Natural killer cell (primary cell): ENCODE measurements at regions not wholly inside any gene's neighbourhood (a gene's known extent, or its start where the extent isn't known, plus 50 kb on each side); places are given as distances from the start of the nearest gene placed in this dataset.

Source experiments
- ATAC-seq, 3 donors: fragments of 150-1000 bp in 2 of 3; fragments of 200-7000 bp in 1 of 3; cut with Tn5 transposase; 1 replicate in 1 of 3; 2 replicates in 2 of 3; pipeline ENCODE4 v1.10.0; 2021; ENCODE audit warnings: mild to moderate bottlenecking in 2 of 3, moderate library complexity in 2 of 3
- DNase-seq, 2 donors: peaks; one replicate each; pipeline versions ENCODE4 v3.0.0 to v3.0.0-alpha.2; 2013 to 2021; ENCODE audit warnings: mixed read lengths in 1 of 2
- H3K27ac ChIP-seq: one replicate; pipeline ENCODE4 v1.5.1; 2013; ENCODE audit warnings: mild to moderate bottlenecking, low read length
- H3K27me3 ChIP-seq: one replicate; pipeline ENCODE4 v1.6.1; 2013; ENCODE audit warnings: low read length; ENCODE audit not compliant: control insufficient read depth, insufficient read depth
- H3K36me3 ChIP-seq: one replicate; pipeline ENCODE4 v1.6.1; 2013; ENCODE audit warnings: low read length; ENCODE audit not compliant: control insufficient read depth, insufficient read depth
- H3K4me1 ChIP-seq: one replicate; pipeline ENCODE4 v1.6.1; 2013; ENCODE audit warnings: low read length; ENCODE audit not compliant: control insufficient read depth, insufficient read depth
- H3K4me3 ChIP-seq: one replicate; pipeline ENCODE4 v1.5.1; 2013; ENCODE audit warnings: low read length
- H3K9me3 ChIP-seq: one replicate; pipeline ENCODE4 v1.6.1; 2013; ENCODE audit warnings: low read length; ENCODE audit not compliant: control insufficient read depth, insufficient read depth
- H3K27ac Mint-ChIP-seq, 2 donors: one replicate each; pipeline ENCODE4 v1.8.0; 2022; ENCODE audit warnings: mild to moderate bottlenecking in 2 of 2, mixed read lengths in 2 of 2, moderate library complexity in 1 of 2
- H3K27me3 Mint-ChIP-seq, 2 donors: one replicate each; pipeline ENCODE4 v1.8.0; 2022; ENCODE audit warnings: low read depth in 2 of 2, mixed read lengths in 2 of 2
- H3K36me3 Mint-ChIP-seq: one replicate; pipeline ENCODE4 v1.8.0; 2022; ENCODE audit warnings: mixed read lengths
- H3K4me1 Mint-ChIP-seq, 2 donors: one replicate each; pipeline ENCODE4 v1.8.0; 2022; ENCODE audit warnings: mixed read lengths in 2 of 2
- H3K4me3 Mint-ChIP-seq: one replicate; pipeline ENCODE4 v1.8.0; 2022; ENCODE audit warnings: mild to moderate bottlenecking, moderate library complexity, mixed read lengths
- H3K9me3 Mint-ChIP-seq, 2 donors: one replicate each; pipeline ENCODE4 v1.8.0; 2022; ENCODE audit warnings: mixed read lengths in 2 of 2
- WGBS: methylation state at CpG from one replicate; pipeline ENCODE4 v1.1.7; 2013; ENCODE audit warnings: missing lambda C conversion rate; ENCODE audit not compliant: insufficient coverage; 5-methylcytosine and 5-hydroxymethylcytosine counted together
- intact Hi-C: fragments of 100-400 bp; cut with micrococcal nuclease; formaldehyde crosslinking; loops from one replicate; pipeline ENCODE4 v1.14.2; 2022
- TF ChIP-seq, protein P1 (sequence below): fragments of 200-600 bp; IDR thresholded peaks from one replicate; pipeline ENCODE4 v1.8.0; 2022; ENCODE audit warnings: antibody characterized with exemption

DNA sequence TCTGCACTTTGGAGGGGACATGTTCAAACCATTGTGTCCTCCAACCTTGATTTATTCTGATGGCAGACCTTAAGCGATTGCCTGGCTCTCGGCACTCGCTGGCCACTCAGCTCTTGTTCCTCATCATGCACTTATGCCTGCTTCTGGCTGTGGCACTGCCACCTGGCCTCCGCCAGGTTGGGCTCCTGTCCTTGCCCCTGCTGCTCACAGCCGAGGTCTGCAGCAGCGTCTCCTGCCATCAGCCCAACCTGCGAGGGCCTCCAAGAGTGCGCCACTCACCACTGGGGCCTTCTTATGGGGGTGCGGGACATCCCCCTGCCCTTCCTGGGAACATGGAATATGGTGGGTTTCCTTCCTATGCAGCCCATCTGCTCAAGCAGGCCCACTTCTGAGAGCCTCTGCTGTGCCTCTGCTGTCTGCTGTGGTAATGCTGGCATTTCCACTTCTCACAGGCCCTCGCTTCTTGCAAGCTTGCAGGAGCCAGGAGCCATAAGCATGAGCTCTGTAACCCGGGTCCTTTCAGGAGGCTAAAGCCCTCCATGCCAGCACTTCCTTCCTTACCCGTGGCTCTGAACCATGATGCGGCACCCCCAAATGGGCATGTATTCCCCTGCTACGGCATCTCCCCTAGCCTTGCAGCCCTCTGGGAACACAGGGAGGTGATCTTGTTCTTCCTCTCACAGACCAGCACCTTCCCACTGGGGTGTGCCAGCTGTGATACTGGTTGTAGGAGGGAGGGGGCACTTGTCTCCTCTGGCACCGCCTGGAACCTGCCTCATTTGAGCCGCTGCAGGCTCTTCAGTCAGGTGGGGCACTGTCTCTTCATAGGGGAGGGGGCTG lies 58.6 kb upstream of the HS6ST1 start:
- ATAC-seq: no peak

DNA sequence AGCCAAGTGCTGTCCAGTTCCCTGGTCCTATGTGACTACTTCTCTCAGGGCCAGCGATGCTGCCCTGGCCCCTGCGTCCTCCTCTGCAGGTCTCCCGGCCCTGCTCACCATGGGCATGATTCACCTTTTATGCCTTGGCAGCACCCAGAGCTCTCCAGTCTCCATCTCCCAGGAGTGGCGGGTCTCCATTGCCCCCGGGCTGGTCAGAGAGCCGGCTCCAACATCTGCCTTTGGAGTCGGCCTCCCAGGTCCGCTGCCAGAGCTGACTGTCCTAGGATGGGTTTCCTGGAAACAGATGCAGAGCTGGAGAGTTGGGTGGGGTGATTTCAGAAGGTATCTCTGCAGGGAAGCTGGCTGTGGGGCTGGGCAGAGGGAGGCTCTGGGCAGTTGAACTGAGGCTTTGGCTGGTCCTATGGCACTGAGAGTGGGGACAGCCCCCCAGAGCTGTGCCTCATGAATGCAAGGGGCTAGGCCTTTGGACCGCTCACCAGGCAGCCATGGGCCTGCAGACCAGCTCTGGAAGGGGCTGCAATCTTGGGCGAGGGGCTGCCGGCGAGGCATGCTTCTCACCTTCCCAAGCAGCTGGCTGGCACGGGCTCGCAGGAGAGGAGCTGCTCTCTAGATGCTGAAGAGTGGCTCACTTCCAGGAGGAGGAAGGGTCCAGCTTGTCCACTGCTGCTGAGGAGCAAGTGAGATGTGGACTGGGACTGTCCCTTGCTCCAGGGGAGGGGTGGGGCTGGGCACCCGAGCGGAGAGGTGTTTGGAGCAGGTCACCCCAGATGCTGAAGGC lies 59.8 kb upstream of the HS6ST1 start:
- 88% methylated on average over 16 of the region's 16 CpGs for WGBS
- Mint-ChIP-seq H3K36me3 (no peaks in the 10 kb centered on the region), H3K27ac (no peak overlapping the region), H3K27me3 (peaks cover 0 to 3% of the 10 kb centered on the region in 2 donors), H3K4me3 (no peak overlapping the region), H3K4me1 (peaks cover 6 to 11% of the 10 kb centered on the region in 2 donors), H3K9me3 (no peaks in the 10 kb centered on the region)
- ATAC-seq (no peak), DNase-seq (no peak)
- Histone ChIP-seq H3K27ac (no peak overlapping the region), H3K36me3 (no peaks in the 10 kb centered on the region), H3K27me3 (peaks cover 18% of the 10 kb centered on the region), H3K4me1 (peaks cover 38% of the 10 kb centered on the region), H3K4me3 (no peak overlapping the region), H3K9me3 (no peaks in the 10 kb centered on the region)
- TF ChIP-seq, protein P1, sequence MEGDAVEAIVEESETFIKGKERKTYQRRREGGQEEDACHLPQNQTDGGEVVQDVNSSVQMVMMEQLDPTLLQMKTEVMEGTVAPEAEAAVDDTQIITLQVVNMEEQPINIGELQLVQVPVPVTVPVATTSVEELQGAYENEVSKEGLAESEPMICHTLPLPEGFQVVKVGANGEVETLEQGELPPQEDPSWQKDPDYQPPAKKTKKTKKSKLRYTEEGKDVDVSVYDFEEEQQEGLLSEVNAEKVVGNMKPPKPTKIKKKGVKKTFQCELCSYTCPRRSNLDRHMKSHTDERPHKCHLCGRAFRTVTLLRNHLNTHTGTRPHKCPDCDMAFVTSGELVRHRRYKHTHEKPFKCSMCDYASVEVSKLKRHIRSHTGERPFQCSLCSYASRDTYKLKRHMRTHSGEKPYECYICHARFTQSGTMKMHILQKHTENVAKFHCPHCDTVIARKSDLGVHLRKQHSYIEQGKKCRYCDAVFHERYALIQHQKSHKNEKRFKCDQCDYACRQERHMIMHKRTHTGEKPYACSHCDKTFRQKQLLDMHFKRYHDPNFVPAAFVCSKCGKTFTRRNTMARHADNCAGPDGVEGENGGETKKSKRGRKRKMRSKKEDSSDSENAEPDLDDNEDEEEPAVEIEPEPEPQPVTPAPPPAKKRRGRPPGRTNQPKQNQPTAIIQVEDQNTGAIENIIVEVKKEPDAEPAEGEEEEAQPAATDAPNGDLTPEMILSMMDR: no peak
- intact Hi-C loops: no loop called here

More for the DNA sequence above, 58.6 kb upstream of the HS6ST1 start:
- Mint-ChIP-seq H3K27me3 (peaks cover 0 to 3% of the 10 kb centered on the region in 2 donors), H3K4me1 (peaks cover 16 to 21% of the 10 kb centered on the region in 2 donors), H3K36me3 (no peaks in the 10 kb centered on the region), H3K9me3 (no peaks in the 10 kb centered on the region), H3K27ac (no peak overlapping the region), H3K4me3 (no peak overlapping the region)
- no peak overlapping the region for H3K4me3 ChIP-seq
- no peaks in the 10 kb centered on the region for H3K9me3 ChIP-seq
- peaks cover 41% of the 10 kb centered on the region for H3K4me1 ChIP-seq
- no peaks in the 10 kb centered on the region for H3K36me3 ChIP-seq
- H3K27me3 ChIP-seq: peaks cover 18% of the 10 kb centered on the region
- TF ChIP-seq, protein P1: no peak
- intact Hi-C loops: no loop called here
- WGBS: 77% methylated on average over 15 of the region's 16 CpGs
- no peak overlapping the region for H3K27ac ChIP-seq
- no peak for DNase-seq

DNA sequence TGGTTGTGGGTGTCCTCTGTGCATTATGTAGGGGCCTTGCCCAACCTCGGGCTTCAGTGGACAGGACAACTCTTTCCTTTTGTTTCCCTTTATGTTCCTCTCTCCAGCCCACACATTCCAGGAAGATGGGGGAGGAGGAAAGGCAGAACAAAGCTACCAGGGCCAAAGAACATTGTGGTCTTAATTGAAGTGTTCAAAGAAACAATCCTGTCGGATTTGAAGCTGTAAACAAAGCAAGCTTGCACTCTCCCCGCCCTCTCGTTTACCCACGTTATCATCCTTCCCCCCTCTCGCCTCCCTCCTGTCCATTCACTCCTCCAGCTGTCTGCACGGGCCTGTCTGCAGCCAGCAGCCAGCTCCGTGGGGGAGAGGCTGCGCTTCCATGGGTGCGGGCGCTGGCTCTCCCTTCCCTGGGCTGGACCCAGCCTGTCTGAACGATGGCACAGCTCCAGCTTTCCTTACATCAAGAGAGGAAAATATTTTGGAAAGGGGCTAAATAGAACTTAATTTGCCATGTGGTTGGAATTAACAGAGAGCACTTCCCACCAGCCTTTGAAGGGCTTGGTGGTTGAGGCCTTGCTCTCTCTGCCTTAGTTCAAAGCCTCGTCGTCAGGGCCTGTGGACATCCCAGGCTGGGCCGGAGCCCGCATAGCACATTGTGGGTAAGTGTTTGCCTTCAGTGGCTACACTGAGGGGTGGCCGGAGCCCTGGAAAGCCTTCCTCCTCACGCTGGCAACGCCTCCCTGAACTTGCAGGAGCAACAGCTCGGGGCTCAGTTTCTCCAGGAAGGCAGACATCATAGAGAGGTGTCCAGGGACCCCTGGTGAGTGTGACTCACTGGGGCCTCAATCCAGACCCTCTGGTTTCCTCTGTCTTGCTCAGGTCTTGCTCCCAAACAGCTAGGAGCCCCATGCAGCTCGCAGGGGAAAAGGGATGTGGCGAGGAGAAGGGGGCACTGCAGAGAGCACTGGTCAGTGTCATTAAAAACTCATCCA lies 60.6 kb upstream of the HS6ST1 start:
- WGBS: 86% methylated on average over 20 of the region's 22 CpGs
- H3K4me1 Mint-ChIP-seq: peaks cover 0 to 4% of the 10 kb centered on the region in 2 donors
- intact Hi-C loops: no loop called here
- Histone ChIP-seq H3K4me3 (no peak overlapping the region), H3K4me1 (peaks cover 30% of the 10 kb centered on the region), H3K27ac (no peak overlapping the region), H3K36me3 (no peaks in the 10 kb centered on the region), H3K27me3 (peaks cover 17% of the 10 kb centered on the region), H3K9me3 (no peaks in the 10 kb centered on the region)
- no peaks in the 10 kb centered on the region for H3K36me3 Mint-ChIP-seq
- peaks cover 0 to 3% of the 10 kb centered on the region in 2 donors for H3K27me3 Mint-ChIP-seq
- no peak for DNase-seq
- no peak overlapping the region for H3K27ac Mint-ChIP-seq
- H3K9me3 Mint-ChIP-seq: no peaks in the 10 kb centered on the region
- ATAC-seq: no peak
- no peak overlapping the region for H3K4me3 Mint-ChIP-seq
- TF ChIP-seq, protein P1: no peak
